Lower leg skin (tissue), 4 donors: ENCODE measurements at regions not wholly inside any gene's neighbourhood (a gene's known extent, or its start where the extent isn't known, plus 50 kb on each side); places are given as distances from the start of the nearest gene placed in this dataset.

Source experiments
- DNase-seq, 2 donors: peaks; one replicate each; pipeline ENCODE4 v3.0.0-alpha.2; 2019; ENCODE audit warnings: low spot score in 2 of 2
- H3K4me3 ChIP-seq: fragments of 200-600 bp; sonication (generic); 2 replicates; pipeline ENCODE4 v1.5.1; 2017; ENCODE audit warnings: mild to moderate bottlenecking, low read depth; ENCODE audit not compliant: poor library complexity, severe bottlenecking
- CTCF ChIP-seq, 3 donors: fragments of 450-650 bp; IDR thresholded peaks; one replicate each; pipeline ENCODE4 v1.5.1; 2016; ENCODE audit warnings: antibody characterized with exemption in 3 of 3, mild to moderate bottlenecking in 3 of 3, moderate library complexity in 2 of 3
- POLR2A ChIP-seq, 2 donors: fragments of 450-650 bp; IDR thresholded peaks; one replicate each; pipeline ENCODE4 v1.6.1; 2016 to 2017; ENCODE audit warnings: antibody characterized with exemption in 2 of 2, mild to moderate bottlenecking in 1 of 2, moderate library complexity in 1 of 2
- WGBS, 2 donors: methylation state at CpG; one replicate each; pipeline ENCODE4 v1.1.5; 2018; 5-methylcytosine and 5-hydroxymethylcytosine counted together
- intact Hi-C: fragments of 100-400 bp; cut with DNase I; formaldehyde crosslinking; loops from one replicate; pipeline ENCODE4 v1.15.0; 2023; ENCODE audit warnings: low total_unique reads

GRCh38 chr20:58162986-58163385, 65.5 kb downstream of the ANKRD60 start:
- 68 to 71% methylated on average over 3 of the region's 3 CpGs for WGBS, 2 donors
- peak in 1 of 2 donors; percentile 41 for DNase-seq
- H3K4me3 ChIP-seq, result no peak overlapping the region
- intact Hi-C loops, result no loop called here
- no peak for TF ChIP-seq CTCF (IDR thresholded peaks at IDR 0.05)
- TF ChIP-seq POLR2A (IDR thresholded peaks at IDR 0.05), result no peak

GRCh38 chr20:58161192-58161591, 67.3 kb downstream of the ANKRD60 start:
- no peak overlapping the region for H3K4me3 ChIP-seq
- no peak for DNase-seq
- 71 to 75% methylated on average over 2 of the region's 2 CpGs for WGBS, 2 donors
- TF ChIP-seq CTCF (IDR thresholded peaks at IDR 0.05) (no peak), POLR2A (IDR thresholded peaks at IDR 0.05) (no peak)
- intact Hi-C loops, result no loop called here

GRCh38 chr20:58160451-58161061, 67.9 kb downstream of the ANKRD60 start:
- WGBS, 2 donors, result 47 to 63% methylated on average over 16 to 17 of the region's 17 CpGs
- intact Hi-C loops, result no loop called here
- no peak for TF ChIP-seq CTCF (IDR thresholded peaks at IDR 0.05)
- no peak for TF ChIP-seq POLR2A (IDR thresholded peaks at IDR 0.05)
- no peak overlapping the region for H3K4me3 ChIP-seq
- peak; percentile 61 to 89 for DNase-seq

DNA sequence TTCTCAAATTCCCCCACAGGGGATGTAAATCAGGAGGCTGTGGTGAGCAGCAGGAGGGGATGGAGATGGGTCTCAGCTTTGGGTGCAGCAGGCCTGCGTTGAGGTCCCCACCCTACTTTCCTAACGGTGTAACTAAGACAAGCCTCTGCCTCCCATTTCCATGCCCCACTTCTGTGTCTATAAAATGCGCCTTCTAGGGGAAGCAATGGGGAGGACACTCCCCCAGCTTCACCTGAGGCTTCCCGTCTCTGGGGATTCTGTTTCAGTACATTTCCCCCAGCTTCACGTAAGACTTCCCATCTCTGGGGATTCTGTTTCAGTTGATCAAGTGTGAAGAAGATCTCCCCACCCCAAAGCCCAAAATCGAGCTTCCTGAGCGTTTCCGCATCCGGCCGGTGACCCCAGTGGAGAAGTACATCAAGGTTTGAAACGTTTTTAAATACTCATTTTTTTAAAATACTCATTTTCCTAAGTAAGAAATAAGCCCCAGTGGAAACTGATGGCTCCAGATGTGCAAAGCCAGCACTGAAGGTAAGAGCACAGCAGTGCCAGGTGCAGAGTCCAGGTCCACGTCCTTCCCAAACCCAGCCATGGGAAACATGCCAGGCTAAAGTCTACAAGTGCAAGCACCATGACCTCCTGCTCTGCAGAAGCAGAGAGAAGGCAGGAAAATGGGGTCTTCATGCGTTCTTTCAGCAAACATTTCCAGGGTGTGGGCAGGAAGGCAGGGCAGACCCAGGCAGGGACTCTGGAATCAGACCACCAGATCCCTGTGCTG, 73.1 kb downstream of the ANKRD60 start:
- intact Hi-C loops, result no loop called here
- H3K4me3 ChIP-seq, result no peak overlapping the region
- no peak for TF ChIP-seq CTCF (IDR thresholded peaks at IDR 0.05)
- no peak for TF ChIP-seq POLR2A (IDR thresholded peaks at IDR 0.05)
- 79 to 81% methylated on average over 13 of the region's 13 CpGs for WGBS, 2 donors
- DNase-seq, result no peak

DNA sequence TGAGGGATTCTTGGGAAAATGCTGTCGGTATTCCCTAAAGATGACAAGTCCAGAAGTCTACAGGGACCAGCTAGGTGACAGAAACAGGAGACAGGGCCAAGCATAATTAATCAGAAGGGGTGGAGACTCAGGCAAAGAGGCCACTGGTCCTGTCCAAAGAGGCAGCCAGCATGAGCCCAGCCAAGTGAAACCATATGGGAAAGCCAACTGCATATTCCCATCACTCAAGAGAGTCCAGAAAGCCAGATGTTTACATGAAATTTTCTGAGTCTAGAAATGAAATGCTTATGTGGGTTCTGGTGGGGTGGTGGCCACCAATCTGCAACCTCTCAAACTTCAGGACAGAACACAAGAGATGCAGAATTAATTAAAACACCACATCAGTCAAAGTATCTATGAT, 74.3 kb downstream of the ANKRD60 start:
- WGBS, 2 donors, result 31 to 89% methylated on average over 1 of the region's 1 CpG
- H3K4me3 ChIP-seq, result no peak overlapping the region
- TF ChIP-seq POLR2A (IDR thresholded peaks at IDR 0.05) (no peak), CTCF (IDR thresholded peaks at IDR 0.05) (no peak)
- no peak for DNase-seq
- intact Hi-C loops, result no loop called here
